Body of pancreas (tissue), 4 donors: ENCODE measurements at regions not wholly inside any gene's neighbourhood (a gene's known extent, or its start where the extent isn't known, plus 50 kb on each side); places are given as distances from the start of the nearest gene placed in this dataset.

ENCODE experiments used
- ATAC-seq: fragments of 150-250 bp; one replicate; pipeline ENCODE4 v1.9.1; 2016
- DNase-seq, 4 donors: peaks; one replicate each; pipeline ENCODE4 v3.0.0-alpha.2; 2019
- H3K27ac ChIP-seq, 4 donors: fragments of 200-600 bp; sonication (generic); 1 replicate in 3 of 4; 2 replicates in 1 of 4; pipeline versions ENCODE4 v1.5.1 to v1.6.1; 2016 to 2019; ENCODE audit warnings: mild to moderate bottlenecking in 1 of 4, mixed read lengths in 1 of 4, moderate library complexity in 1 of 4
- H3K27me3 ChIP-seq, 2 donors: fragments of 200-600 bp; sonication (generic); one replicate each; pipeline ENCODE4 v1.6.0; 2016; ENCODE audit warnings: mild to moderate bottlenecking in 1 of 2
- H3K36me3 ChIP-seq, 2 donors: fragments of 200-600 bp; sonication (generic); replicated peaks in 1 of 2; 2 replicates each; pipeline ENCODE4 v1.5.1; 2016; ENCODE audit warnings: low read depth in 2 of 2; ENCODE audit not compliant: insufficient read depth in 1 of 2
- H3K4me1 ChIP-seq: fragments of 200-600 bp; sonication (generic); one replicate; pipeline ENCODE4 v1.6.0; 2016
- H3K4me3 ChIP-seq, 2 donors: fragments of 200-600 bp; sonication (generic); 1 replicate in 1 of 2; 2 replicates in 1 of 2; pipeline ENCODE4 v1.5.1; 2016 to 2019
- H3K9me3 ChIP-seq, 3 donors: fragments of 200-600 bp; sonication (generic); 1 replicate in 2 of 3; 2 replicates in 1 of 3; pipeline ENCODE4 v1.5.1; 2016
- CTCF ChIP-seq, 7 experiments: fragments of 450-650 bp in 4 of 7; fragments of 200-600 bp in 3 of 7; sonication (generic) in 3 of 7; IDR thresholded peaks; one replicate each; pipeline ENCODE4 v1.5.1; 2016 to 2019; ENCODE audit warnings: antibody characterized with exemption in 7 of 7
- POLR2A ChIP-seq, 3 donors: fragments of 450-650 bp; IDR thresholded peaks; one replicate each; pipeline ENCODE4 v1.6.1; 2016; ENCODE audit warnings: antibody characterized with exemption in 3 of 3, mild to moderate bottlenecking in 2 of 3
- WGBS, 2 donors: methylation state at CpG; one replicate each; pipeline ENCODE4 v1.1.5; 2017; 5-methylcytosine and 5-hydroxymethylcytosine counted together
- intact Hi-C: fragments of 100-400 bp; cut with DNase I; formaldehyde crosslinking; loops from one replicate; pipeline ENCODE4 v1.15.1; 2023

- H3K27ac ChIP-seq = no peak overlapping the region
- 74 to 75% methylated on average over 3 of the region's 3 CpGs for WGBS, 2 donors
- DNase-seq (no peak), ATAC-seq (no peak)
- no peaks in the 10 kb centered on the region for H3K4me1 ChIP-seq
- no peak overlapping the region for H3K4me3 ChIP-seq
- H3K36me3 ChIP-seq = no peaks in the 10 kb centered on the region
- TF ChIP-seq CTCF (IDR thresholded peaks at IDR 0.05) (no peak), POLR2A (IDR thresholded peaks at IDR 0.05) (no peak)
- no peaks in the 10 kb centered on the region for H3K27me3 ChIP-seq
- H3K9me3 ChIP-seq = no peaks in the 10 kb centered on the region
- intact Hi-C loops = no loop called here
Observed at GRCh38 chr2:147621656-147622197, 223.1 kb upstream of the ACVR2A start.

- no peak overlapping the region for H3K4me3 ChIP-seq
- no peaks in the 10 kb centered on the region for H3K4me1 ChIP-seq
- TF ChIP-seq POLR2A (IDR thresholded peaks at IDR 0.05) (no peak), CTCF (IDR thresholded peaks at IDR 0.05) (no peak)
- no peak for DNase-seq
- no peaks in the 10 kb centered on the region for H3K36me3 ChIP-seq
- H3K27ac ChIP-seq = no peak overlapping the region
- 81 to 89% methylated on average over 4 of the region's 4 CpGs for WGBS, 2 donors
- ATAC-seq = no peak
- no peaks in the 10 kb centered on the region for H3K9me3 ChIP-seq
- H3K27me3 ChIP-seq = no peaks in the 10 kb centered on the region
- intact Hi-C loops = no loop called here
Observed at GRCh38 chr2:147619808-147620207, 225.0 kb upstream of the ACVR2A start.

- TF ChIP-seq CTCF (IDR thresholded peaks at IDR 0.05) = no peak
- TF ChIP-seq POLR2A (IDR thresholded peaks at IDR 0.05) = no peak
- Histone ChIP-seq H3K27me3 (no peaks in the 10 kb centered on the region), H3K4me1 (no peaks in the 10 kb centered on the region), H3K27ac (no peak overlapping the region), H3K4me3 (no peak overlapping the region), H3K9me3 (no peaks in the 10 kb centered on the region), H3K36me3 (no peaks in the 10 kb centered on the region)
- DNase-seq (no peak), ATAC-seq (no peak)
- 66 to 77% methylated on average over 2 of the region's 2 CpGs for WGBS, 2 donors
- intact Hi-C loops = no loop called here
Observed at GRCh38 chr2:147615726-147616125, 229.1 kb upstream of the ACVR2A start.

GRCh38 chr2:147614979-147615470 lies 229.8 kb upstream of the ACVR2A start:
- no peaks in the 10 kb centered on the region for H3K9me3 ChIP-seq
- 87 to 92% methylated on average over 4 of the region's 4 CpGs for WGBS, 2 donors
- intact Hi-C loops = no loop called here

More at GRCh38 chr2:147614979-147615470, 229.8 kb upstream of the ACVR2A start:
- TF ChIP-seq POLR2A (IDR thresholded peaks at IDR 0.05) (no peak), CTCF (IDR thresholded peaks at IDR 0.05) (no peak)
- no peak for ATAC-seq
- Histone ChIP-seq H3K36me3 (no peaks in the 10 kb centered on the region), H3K27ac (no peak overlapping the region), H3K4me1 (no peaks in the 10 kb centered on the region), H3K4me3 (no peak overlapping the region), H3K27me3 (no peaks in the 10 kb centered on the region)
- DNase-seq = no peak
